ENCODE measurements at regions not wholly inside any gene's neighbourhood (a gene's known extent, or its start where the extent isn't known, plus 50 kb on each side); places are given as distances from the start of the nearest gene placed in this dataset.

- no peak for DNase-seq (ENCODE audit: insufficient read length, low spot score, missing footprints)
- H3K9me3 ChIP-seq (ENCODE audit: low read depth, low read length): no peaks in the 10 kb centered on the region
- H3K4me1 ChIP-seq (ENCODE audit: insufficient read depth, low read length): no peaks in the 10 kb centered on the region
- no peak overlapping the region for H3K4me3 ChIP-seq (ENCODE audit: insufficient read depth, low read length)
- no peaks in the 10 kb centered on the region for H4K20me1 ChIP-seq (ENCODE audit: insufficient read depth, low read length)
- no peaks in the 10 kb centered on the region for H3K79me2 ChIP-seq (ENCODE audit: insufficient read depth, low read length)
- no peaks in the 10 kb centered on the region for H3K36me3 ChIP-seq (ENCODE audit: insufficient read depth, low read length)
- no peak overlapping the region for H3K4me2 ChIP-seq (ENCODE audit: insufficient read depth, low read length)
- no peak overlapping the region for H2AFZ ChIP-seq (ENCODE audit: low read length)
- no peak overlapping the region for H3K27ac ChIP-seq (ENCODE audit: low read depth, low read length)
- no peaks in the 10 kb centered on the region for H3K27me3 ChIP-seq (ENCODE audit: insufficient read depth, low read length)
- TF ChIP-seq CTCF (IDR thresholded peaks at IDR 0.05; ENCODE audit: extremely low read depth, low read depth, low read length): no peak
Measured at GRCh38 chr14:96617635-96618034, 115.5 kb downstream of the PAPOLA start.

- Histone ChIP-seq H4K20me1 (ENCODE audit: insufficient read depth, low read length) (no peaks in the 10 kb centered on the region), H3K4me2 (ENCODE audit: insufficient read depth, low read length) (no peak overlapping the region), H3K27ac (ENCODE audit: low read depth, low read length) (no peak overlapping the region), H3K36me3 (ENCODE audit: insufficient read depth, low read length) (no peaks in the 10 kb centered on the region), H3K4me3 (ENCODE audit: insufficient read depth, low read length) (no peak overlapping the region), H3K9me3 (ENCODE audit: low read depth, low read length) (no peaks in the 10 kb centered on the region), H3K27me3 (ENCODE audit: insufficient read depth, low read length) (no peaks in the 10 kb centered on the region), H3K4me1 (ENCODE audit: insufficient read depth, low read length) (no peaks in the 10 kb centered on the region), H3K79me2 (ENCODE audit: insufficient read depth, low read length) (no peaks in the 10 kb centered on the region), H2AFZ (ENCODE audit: low read length) (no peak overlapping the region)
- no peak for DNase-seq (ENCODE audit: insufficient read length, low spot score, missing footprints)
- no peak for TF ChIP-seq CTCF (IDR thresholded peaks at IDR 0.05; ENCODE audit: extremely low read depth, low read depth, low read length)
Measured at GRCh38 chr14:96622926-96623325, 120.7 kb downstream of the PAPOLA start.

GRCh38 chr14:96623676-96624484 is 121.7 kb downstream of the PAPOLA start:
- no peak for TF ChIP-seq CTCF (IDR thresholded peaks at IDR 0.05; ENCODE audit: extremely low read depth, low read depth, low read length)
- Histone ChIP-seq H4K20me1 (ENCODE audit: insufficient read depth, low read length) (no peaks in the 10 kb centered on the region), H3K27me3 (ENCODE audit: insufficient read depth, low read length) (no peaks in the 10 kb centered on the region), H2AFZ (ENCODE audit: low read length) (no peak overlapping the region), H3K79me2 (ENCODE audit: insufficient read depth, low read length) (no peaks in the 10 kb centered on the region), H3K4me3 (ENCODE audit: insufficient read depth, low read length) (no peak overlapping the region), H3K36me3 (ENCODE audit: insufficient read depth, low read length) (no peaks in the 10 kb centered on the region), H3K4me1 (ENCODE audit: insufficient read depth, low read length) (no peaks in the 10 kb centered on the region), H3K9me3 (ENCODE audit: low read depth, low read length) (no peaks in the 10 kb centered on the region), H3K27ac (ENCODE audit: low read depth, low read length) (no peak overlapping the region), H3K4me2 (ENCODE audit: insufficient read depth, low read length) (no peak overlapping the region)
- DNase-seq (ENCODE audit: insufficient read length, low spot score, missing footprints): no peak

- Histone ChIP-seq H3K4me1 (ENCODE audit: insufficient read depth, low read length) (no peaks in the 10 kb centered on the region), H3K27me3 (ENCODE audit: insufficient read depth, low read length) (no peaks in the 10 kb centered on the region), H3K9me3 (ENCODE audit: low read depth, low read length) (no peaks in the 10 kb centered on the region), H4K20me1 (ENCODE audit: insufficient read depth, low read length) (no peaks in the 10 kb centered on the region), H3K27ac (ENCODE audit: low read depth, low read length) (no peak overlapping the region), H3K36me3 (ENCODE audit: insufficient read depth, low read length) (no peaks in the 10 kb centered on the region), H2AFZ (ENCODE audit: low read length) (no peak overlapping the region), H3K4me2 (ENCODE audit: insufficient read depth, low read length) (no peak overlapping the region), H3K4me3 (ENCODE audit: insufficient read depth, low read length) (no peak overlapping the region), H3K79me2 (ENCODE audit: insufficient read depth, low read length) (no peaks in the 10 kb centered on the region)
- DNase-seq (ENCODE audit: insufficient read length, low spot score, missing footprints): no peak
- TF ChIP-seq CTCF (IDR thresholded peaks at IDR 0.05; ENCODE audit: extremely low read depth, low read depth, low read length): no peak
Measured at GRCh38 chr14:96624661-96625425, 122.7 kb downstream of the PAPOLA start.

Data from osteoblast (primary cell).